Thyroid gland (tissue), 4 donors: ENCODE measurements at regions not wholly inside any gene's neighbourhood (a gene's known extent, or its start where the extent isn't known, plus 50 kb on each side); places are given as distances from the start of the nearest gene placed in this dataset.
"Not testable (repeated sequence)": the region's sequence is repeated elsewhere in the genome, so short reads cannot be mapped to it uniquely, and the experiment has no call there.

Experiments
- POLR2A ChIP-seq, 2 donors: fragments of 450-650 bp; IDR thresholded peaks; one replicate each; pipeline ENCODE4 v1.6.1; 2017; ENCODE audit warnings: antibody characterized with exemption in 2 of 2, mild to moderate bottlenecking in 2 of 2, moderate library complexity in 1 of 2
- TF ChIP-seq, protein P1 (sequence below), 6 experiments: fragments of 200-600 bp in 3 of 6; fragments of 450-650 bp in 3 of 6; sonication (generic) in 3 of 6; IDR thresholded peaks; one replicate each; pipeline ENCODE4 v1.5.1; 2016 to 2019; ENCODE audit warnings: antibody characterized with exemption in 6 of 6, mild to moderate bottlenecking in 2 of 6, inconsistent platforms in 1 of 6, moderate library complexity in 1 of 6

DNA sequence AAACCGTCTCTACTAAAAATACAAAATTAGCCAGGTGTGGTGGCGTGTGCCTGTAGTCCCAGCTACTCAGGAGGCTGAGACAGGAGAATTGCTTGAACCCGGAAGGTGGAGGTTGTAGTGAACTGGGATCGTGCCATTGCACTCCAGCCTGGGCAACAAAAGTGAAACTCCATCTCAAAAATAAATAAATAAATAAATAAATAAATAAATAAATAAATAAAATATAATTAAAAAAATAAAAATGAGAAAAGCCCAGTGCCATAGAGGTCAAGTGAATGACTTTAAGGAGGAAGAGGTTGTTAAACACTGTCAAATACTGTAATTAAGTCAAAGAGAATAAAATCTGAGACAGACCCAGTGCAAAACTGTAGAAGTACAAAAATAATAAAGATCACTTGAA, 247.0 kb downstream of the FAM133A start:
- TF ChIP-seq, protein P1, sequence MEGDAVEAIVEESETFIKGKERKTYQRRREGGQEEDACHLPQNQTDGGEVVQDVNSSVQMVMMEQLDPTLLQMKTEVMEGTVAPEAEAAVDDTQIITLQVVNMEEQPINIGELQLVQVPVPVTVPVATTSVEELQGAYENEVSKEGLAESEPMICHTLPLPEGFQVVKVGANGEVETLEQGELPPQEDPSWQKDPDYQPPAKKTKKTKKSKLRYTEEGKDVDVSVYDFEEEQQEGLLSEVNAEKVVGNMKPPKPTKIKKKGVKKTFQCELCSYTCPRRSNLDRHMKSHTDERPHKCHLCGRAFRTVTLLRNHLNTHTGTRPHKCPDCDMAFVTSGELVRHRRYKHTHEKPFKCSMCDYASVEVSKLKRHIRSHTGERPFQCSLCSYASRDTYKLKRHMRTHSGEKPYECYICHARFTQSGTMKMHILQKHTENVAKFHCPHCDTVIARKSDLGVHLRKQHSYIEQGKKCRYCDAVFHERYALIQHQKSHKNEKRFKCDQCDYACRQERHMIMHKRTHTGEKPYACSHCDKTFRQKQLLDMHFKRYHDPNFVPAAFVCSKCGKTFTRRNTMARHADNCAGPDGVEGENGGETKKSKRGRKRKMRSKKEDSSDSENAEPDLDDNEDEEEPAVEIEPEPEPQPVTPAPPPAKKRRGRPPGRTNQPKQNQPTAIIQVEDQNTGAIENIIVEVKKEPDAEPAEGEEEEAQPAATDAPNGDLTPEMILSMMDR (IDR thresholded peaks at IDR 0.05) = not testable (repeated sequence)
- not testable (repeated sequence) for TF ChIP-seq POLR2A (IDR thresholded peaks at IDR 0.05)
